ENCODE measurements at regions not wholly inside any gene's neighbourhood (a gene's known extent, or its start where the extent isn't known, plus 50 kb on each side); places are given as distances from the start of the nearest gene placed in this dataset.
A peak's percentile ranks its signal among the peaks of the same experiment; 100 is the strongest.

DNA sequence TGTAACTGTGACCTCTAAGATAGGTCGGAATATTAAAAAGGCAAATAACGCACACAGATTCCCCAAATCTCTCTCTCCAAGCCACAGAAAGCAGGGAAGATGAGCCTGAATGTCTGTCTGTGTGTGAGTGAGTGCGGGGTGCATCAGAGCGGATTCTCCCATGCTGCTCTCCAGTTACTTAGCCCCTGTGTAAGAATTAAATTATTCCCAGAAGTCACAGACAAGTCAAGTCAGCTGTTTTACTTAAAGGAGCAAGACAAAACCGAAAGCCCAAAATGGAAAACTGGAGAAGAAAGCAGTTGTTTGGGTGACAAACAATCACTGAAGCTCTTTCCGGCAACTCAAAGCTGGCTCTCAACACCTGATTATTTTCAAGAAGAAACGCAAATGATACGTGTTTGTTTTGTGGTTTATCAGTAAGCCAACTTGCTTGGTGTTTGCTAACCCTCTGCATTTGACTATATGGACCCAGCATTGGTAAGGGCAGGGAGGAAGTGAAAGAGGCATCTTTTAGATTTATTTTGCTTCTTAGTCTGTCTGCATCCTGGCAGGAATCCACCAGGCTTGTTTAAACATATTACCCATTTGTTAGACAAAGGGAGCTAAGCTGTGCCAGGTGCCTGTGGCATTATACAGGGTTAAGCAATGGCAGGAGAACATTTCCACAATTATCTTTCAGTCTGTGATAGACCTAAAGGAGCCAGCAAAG lies 121.5 kb upstream of the CREB1 start:
- Histone ChIP-seq H3K4me3 (replicated peaks; ENCODE audit: low read depth, low read length) (no peak overlapping the region; the same call in 1 of the 2 replicates), H3K27me3 (replicated peaks; ENCODE audit: control insufficient read depth, insufficient read depth, low read length) (no peaks in the 10 kb centered on the region), H3K36me3 (ENCODE audit: control insufficient read depth, insufficient read depth, low read length) (no peaks in the 10 kb centered on the region)
- DNase-seq (ENCODE audit: extremely low read depth, insufficient read length), result peak; percentile 26
- TF ChIP-seq, protein P1, sequence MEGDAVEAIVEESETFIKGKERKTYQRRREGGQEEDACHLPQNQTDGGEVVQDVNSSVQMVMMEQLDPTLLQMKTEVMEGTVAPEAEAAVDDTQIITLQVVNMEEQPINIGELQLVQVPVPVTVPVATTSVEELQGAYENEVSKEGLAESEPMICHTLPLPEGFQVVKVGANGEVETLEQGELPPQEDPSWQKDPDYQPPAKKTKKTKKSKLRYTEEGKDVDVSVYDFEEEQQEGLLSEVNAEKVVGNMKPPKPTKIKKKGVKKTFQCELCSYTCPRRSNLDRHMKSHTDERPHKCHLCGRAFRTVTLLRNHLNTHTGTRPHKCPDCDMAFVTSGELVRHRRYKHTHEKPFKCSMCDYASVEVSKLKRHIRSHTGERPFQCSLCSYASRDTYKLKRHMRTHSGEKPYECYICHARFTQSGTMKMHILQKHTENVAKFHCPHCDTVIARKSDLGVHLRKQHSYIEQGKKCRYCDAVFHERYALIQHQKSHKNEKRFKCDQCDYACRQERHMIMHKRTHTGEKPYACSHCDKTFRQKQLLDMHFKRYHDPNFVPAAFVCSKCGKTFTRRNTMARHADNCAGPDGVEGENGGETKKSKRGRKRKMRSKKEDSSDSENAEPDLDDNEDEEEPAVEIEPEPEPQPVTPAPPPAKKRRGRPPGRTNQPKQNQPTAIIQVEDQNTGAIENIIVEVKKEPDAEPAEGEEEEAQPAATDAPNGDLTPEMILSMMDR (IDR thresholded peaks at IDR 0.05; ENCODE audit: insufficient read depth, low read length, poor library complexity, severe bottlenecking), result no peak

DNA sequence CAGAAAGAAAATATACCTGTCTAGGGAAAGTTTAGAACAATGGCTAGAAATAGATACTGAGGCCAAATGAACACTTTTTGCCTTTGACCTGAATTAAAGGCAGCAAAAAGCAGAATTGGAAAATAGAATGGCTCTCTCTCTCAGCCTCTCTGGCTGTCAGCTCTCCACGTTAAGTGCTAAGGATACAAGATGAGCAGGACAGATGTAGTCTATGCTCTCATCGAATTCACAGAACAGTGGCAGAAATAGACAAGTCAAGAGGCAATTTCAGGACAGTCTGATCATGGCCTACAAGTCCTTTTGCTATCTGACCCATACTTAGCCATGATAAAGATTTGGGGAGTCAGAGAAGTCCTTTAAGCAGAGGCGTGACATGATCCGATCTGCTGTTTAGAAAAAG lies 120.2 kb upstream of the CREB1 start:
- H3K4me3 ChIP-seq (replicated peaks; ENCODE audit: low read depth, low read length), result no peak overlapping the region
- no peak for DNase-seq (ENCODE audit: extremely low read depth, insufficient read length)
- H3K27me3 ChIP-seq (replicated peaks; ENCODE audit: control insufficient read depth, insufficient read depth, low read length), result no peaks in the 10 kb centered on the region
- H3K36me3 ChIP-seq (ENCODE audit: control insufficient read depth, insufficient read depth, low read length), result no peaks in the 10 kb centered on the region
- TF ChIP-seq, protein P1 (IDR thresholded peaks at IDR 0.05; ENCODE audit: insufficient read depth, low read length, poor library complexity, severe bottlenecking), result no peak

DNA sequence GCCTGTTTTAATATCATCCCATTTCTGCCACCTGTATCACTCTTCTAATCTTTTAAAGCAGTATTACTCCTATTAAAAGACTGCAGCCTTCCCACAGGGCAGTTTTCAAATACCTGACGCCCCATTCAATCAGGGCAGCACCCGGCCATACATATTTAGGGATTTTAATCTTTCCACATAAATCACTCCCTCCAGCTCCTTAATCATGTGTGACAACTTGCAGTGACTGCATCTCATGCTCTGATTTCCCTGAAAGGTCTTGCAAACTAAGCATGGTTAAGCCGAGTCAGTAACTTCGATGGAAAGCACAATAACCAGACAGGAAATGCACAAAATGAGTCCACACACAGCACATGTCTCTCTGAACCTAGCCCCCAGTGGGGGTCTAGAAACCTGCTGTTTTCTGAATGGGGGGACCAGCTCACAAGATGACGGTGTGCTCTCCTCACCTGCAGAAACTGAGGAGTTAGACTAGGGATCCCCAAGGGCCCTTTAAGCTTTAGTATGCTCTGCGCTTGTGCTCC lies 116.9 kb upstream of the CREB1 start:
- H3K4me3 ChIP-seq (replicated peaks; ENCODE audit: low read depth, low read length), result no peak overlapping the region
- no peaks in the 10 kb centered on the region for H3K27me3 ChIP-seq (replicated peaks; ENCODE audit: control insufficient read depth, insufficient read depth, low read length)
- TF ChIP-seq, protein P1 (IDR thresholded peaks at IDR 0.05; ENCODE audit: insufficient read depth, low read length, poor library complexity, severe bottlenecking), result no peak
- no peak for DNase-seq (ENCODE audit: extremely low read depth, insufficient read length)
- H3K36me3 ChIP-seq (ENCODE audit: control insufficient read depth, insufficient read depth, low read length), result no peaks in the 10 kb centered on the region

DNA sequence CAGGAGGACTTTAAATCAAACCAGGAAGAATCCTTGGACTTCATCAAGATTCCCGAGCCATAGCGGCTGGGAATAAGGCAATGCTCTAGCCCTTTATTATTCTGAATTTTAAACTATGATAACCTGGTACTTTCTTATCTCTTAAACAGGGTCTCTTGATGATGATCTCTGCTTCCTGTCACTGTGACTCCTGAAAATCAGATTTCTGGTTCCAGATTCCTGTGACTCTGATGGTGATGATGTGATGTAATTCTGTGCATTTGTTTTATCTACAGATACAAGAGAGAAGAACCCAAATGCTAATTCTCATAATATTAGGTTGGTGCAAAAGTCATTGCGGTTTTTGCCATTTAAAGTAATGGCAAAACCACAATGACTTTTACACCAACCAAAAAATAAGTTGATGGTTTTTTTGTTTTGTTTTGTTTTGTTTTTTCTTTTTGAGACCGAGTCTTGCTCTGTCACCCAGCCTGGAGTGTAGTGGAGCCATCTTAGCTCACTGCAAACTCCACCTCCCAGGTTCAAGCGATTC lies 116.3 kb upstream of the CREB1 start:
- H3K27me3 ChIP-seq (replicated peaks; ENCODE audit: control insufficient read depth, insufficient read depth, low read length), result no peaks in the 10 kb centered on the region
- H3K36me3 ChIP-seq (ENCODE audit: control insufficient read depth, insufficient read depth, low read length), result no peaks in the 10 kb centered on the region
- H3K4me3 ChIP-seq (replicated peaks; ENCODE audit: low read depth, low read length), result no peak overlapping the region
- no peak for DNase-seq (ENCODE audit: extremely low read depth, insufficient read length)
- TF ChIP-seq, protein P1 (IDR thresholded peaks at IDR 0.05; ENCODE audit: insufficient read depth, low read length, poor library complexity, severe bottlenecking), result no peak

GRCh38 chr2:207416111-207416510 lies 113.7 kb upstream of the CREB1 start:
- no peaks in the 10 kb centered on the region for H3K27me3 ChIP-seq (replicated peaks; ENCODE audit: control insufficient read depth, insufficient read depth, low read length)
- no peak overlapping the region for H3K4me3 ChIP-seq (replicated peaks; ENCODE audit: low read depth, low read length)
- H3K36me3 ChIP-seq (ENCODE audit: control insufficient read depth, insufficient read depth, low read length), result no peaks in the 10 kb centered on the region
- DNase-seq (ENCODE audit: extremely low read depth, insufficient read length), result no peak
- TF ChIP-seq, protein P1 (IDR thresholded peaks at IDR 0.05; ENCODE audit: insufficient read depth, low read length, poor library complexity, severe bottlenecking), result no peak
